ENCODE measurements at regions not wholly inside any gene's neighbourhood (a gene's known extent, or its start where the extent isn't known, plus 50 kb on each side); places are given as distances from the start of the nearest gene placed in this dataset.

DNA sequence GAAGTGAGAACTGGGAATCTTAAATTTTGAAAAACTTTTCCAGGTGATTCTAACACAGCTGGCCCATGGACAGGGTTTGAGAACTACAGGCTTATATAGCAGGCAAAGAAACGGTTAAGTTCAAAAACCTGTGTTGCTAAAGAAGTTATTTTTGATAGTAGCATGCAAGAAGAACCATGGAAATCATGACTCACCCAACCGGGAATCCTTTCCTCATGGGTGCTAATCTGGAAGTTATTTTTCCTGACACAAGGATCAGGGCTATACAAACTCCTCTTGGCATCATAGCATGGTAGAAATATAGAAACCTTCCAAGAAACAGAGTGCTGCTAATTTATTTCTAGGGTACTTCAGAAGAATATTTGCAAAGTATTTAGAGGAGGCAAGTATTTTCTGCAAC lies 588.7 kb downstream of the CCER1 start:
- Histone ChIP-seq H3K9me3 (replicated peaks; ENCODE audit: insufficient read depth, low read length) (no peaks in the 10 kb centered on the region), H3K79me2 (ENCODE audit: low read length) (no peaks in the 10 kb centered on the region), H2AFZ (ENCODE audit: low read length) (no peak overlapping the region), H3K27ac (ENCODE audit: low read length) (no peak overlapping the region), H3K4me2 (ENCODE audit: low read depth, low read length) (no peak overlapping the region), H3K4me1 (ENCODE audit: low read length) (no peaks in the 10 kb centered on the region), H3K4me3 (ENCODE audit: low read length) (no peak overlapping the region), H3K9ac (ENCODE audit: low read length) (no peak overlapping the region), H3K36me3 (replicated peaks; ENCODE audit: insufficient read depth, low read length) (no peaks in the 10 kb centered on the region), H4K20me1 (ENCODE audit: insufficient read depth, low read length) (no peaks in the 10 kb centered on the region), H3K27me3 (replicated peaks; ENCODE audit: insufficient read depth, low read length) (no peaks in the 10 kb centered on the region), H3F3A (ENCODE audit: insufficient read depth, low read length) (no peaks in the 10 kb centered on the region), H3K9me2 (replicated peaks; ENCODE audit: insufficient read depth, low read length) (no peaks in the 10 kb centered on the region)
- DNase-seq: no peak
- TF ChIP-seq, protein P1, sequence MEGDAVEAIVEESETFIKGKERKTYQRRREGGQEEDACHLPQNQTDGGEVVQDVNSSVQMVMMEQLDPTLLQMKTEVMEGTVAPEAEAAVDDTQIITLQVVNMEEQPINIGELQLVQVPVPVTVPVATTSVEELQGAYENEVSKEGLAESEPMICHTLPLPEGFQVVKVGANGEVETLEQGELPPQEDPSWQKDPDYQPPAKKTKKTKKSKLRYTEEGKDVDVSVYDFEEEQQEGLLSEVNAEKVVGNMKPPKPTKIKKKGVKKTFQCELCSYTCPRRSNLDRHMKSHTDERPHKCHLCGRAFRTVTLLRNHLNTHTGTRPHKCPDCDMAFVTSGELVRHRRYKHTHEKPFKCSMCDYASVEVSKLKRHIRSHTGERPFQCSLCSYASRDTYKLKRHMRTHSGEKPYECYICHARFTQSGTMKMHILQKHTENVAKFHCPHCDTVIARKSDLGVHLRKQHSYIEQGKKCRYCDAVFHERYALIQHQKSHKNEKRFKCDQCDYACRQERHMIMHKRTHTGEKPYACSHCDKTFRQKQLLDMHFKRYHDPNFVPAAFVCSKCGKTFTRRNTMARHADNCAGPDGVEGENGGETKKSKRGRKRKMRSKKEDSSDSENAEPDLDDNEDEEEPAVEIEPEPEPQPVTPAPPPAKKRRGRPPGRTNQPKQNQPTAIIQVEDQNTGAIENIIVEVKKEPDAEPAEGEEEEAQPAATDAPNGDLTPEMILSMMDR (IDR thresholded peaks at IDR 0.05; ENCODE audit: low read length): no peak
- TF ChIP-seq EZH2 (optimal IDR thresholded peaks at IDR 0.05; ENCODE audit: low read depth, low read length): no peak
- no peak for TF ChIP-seq EZH2phosphoT487 (IDR thresholded peaks at IDR 0.05; ENCODE audit: low read length)

DNA sequence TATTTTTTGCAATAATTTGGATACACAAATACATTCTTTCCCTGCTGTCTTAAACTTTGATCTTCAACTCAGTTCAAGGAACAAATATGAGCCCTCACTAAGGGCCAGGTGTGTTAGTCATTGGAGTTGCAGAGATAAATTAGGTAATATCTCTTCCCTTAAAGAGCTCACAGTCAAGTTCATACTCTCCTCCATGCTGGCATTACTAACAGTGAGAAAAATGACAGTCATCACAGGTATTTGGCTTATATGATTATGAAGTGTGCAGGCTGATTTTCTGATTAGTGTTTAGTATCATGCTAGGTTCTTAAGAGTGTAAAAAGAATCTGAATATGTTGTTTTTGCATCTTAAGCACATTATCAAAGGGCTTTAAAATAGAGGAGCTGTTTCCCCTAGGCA lies 594.7 kb downstream of the CCER1 start:
- H3K27me3 ChIP-seq (replicated peaks; ENCODE audit: insufficient read depth, low read length): no peaks in the 10 kb centered on the region
- H3K4me2 ChIP-seq (ENCODE audit: low read depth, low read length): no peak overlapping the region
- no peak overlapping the region for H3K9ac ChIP-seq (ENCODE audit: low read length)
- no peak for TF ChIP-seq EZH2phosphoT487 (IDR thresholded peaks at IDR 0.05; ENCODE audit: low read length)
- no peak for TF ChIP-seq EZH2 (optimal IDR thresholded peaks at IDR 0.05; ENCODE audit: low read depth, low read length)
- TF ChIP-seq, protein P1 (IDR thresholded peaks at IDR 0.05; ENCODE audit: low read length): no peak
- H3F3A ChIP-seq (ENCODE audit: insufficient read depth, low read length): no peaks in the 10 kb centered on the region
- no peak overlapping the region for H2AFZ ChIP-seq (ENCODE audit: low read length)
- H3K4me3 ChIP-seq (ENCODE audit: low read length): no peak overlapping the region
- no peaks in the 10 kb centered on the region for H3K4me1 ChIP-seq (ENCODE audit: low read length)
- H3K9me2 ChIP-seq (replicated peaks; ENCODE audit: insufficient read depth, low read length): no peaks in the 10 kb centered on the region
- DNase-seq: no peak
- no peaks in the 10 kb centered on the region for H3K79me2 ChIP-seq (ENCODE audit: low read length)
- no peaks in the 10 kb centered on the region for H4K20me1 ChIP-seq (ENCODE audit: insufficient read depth, low read length)
- H3K36me3 ChIP-seq (replicated peaks; ENCODE audit: insufficient read depth, low read length): no peaks in the 10 kb centered on the region
- H3K9me3 ChIP-seq (replicated peaks; ENCODE audit: insufficient read depth, low read length): no peaks in the 10 kb centered on the region
- no peak overlapping the region for H3K27ac ChIP-seq (ENCODE audit: low read length)

DNA sequence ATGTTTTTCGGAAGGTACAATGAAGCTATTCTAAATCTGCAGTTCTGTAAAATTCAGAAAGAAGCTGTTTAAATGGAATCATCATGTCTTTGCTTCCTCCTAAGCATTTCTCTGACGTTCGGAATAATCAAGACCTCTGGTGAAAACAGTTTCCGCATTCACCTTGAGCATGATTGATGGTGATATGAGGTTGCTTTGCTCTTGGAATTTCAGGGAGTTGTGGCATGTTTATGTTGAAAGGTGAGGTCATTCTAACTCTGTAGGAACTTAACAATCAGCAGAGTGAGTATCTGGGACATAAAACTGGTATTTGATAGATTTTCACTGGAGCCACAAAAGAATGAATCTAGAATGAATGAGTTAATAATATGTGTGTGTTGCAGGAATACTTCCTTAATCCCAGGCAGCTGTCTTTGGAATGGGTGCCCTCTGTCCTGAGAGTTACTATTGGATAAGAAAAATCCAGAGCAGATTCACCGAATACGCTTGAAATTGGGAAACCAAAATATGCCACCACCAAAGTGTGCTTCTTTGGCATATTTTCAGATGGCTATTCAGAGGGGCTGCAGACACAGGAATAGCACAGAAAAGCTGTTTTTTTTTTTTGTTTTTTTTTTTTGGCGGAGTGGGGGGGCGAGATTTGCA lies 599.1 kb downstream of the CCER1 start:
- H3K4me1 ChIP-seq (ENCODE audit: low read length): no peaks in the 10 kb centered on the region

More for the DNA sequence above, 599.1 kb downstream of the CCER1 start:
- Histone ChIP-seq H3K27ac (ENCODE audit: low read length) (no peak overlapping the region), H3K36me3 (replicated peaks; ENCODE audit: insufficient read depth, low read length) (no peaks in the 10 kb centered on the region), H3F3A (ENCODE audit: insufficient read depth, low read length) (no peaks in the 10 kb centered on the region), H3K79me2 (ENCODE audit: low read length) (no peaks in the 10 kb centered on the region), H3K9me3 (replicated peaks; ENCODE audit: insufficient read depth, low read length) (no peaks in the 10 kb centered on the region), H3K4me2 (ENCODE audit: low read depth, low read length) (no peak overlapping the region), H3K9ac (ENCODE audit: low read length) (no peak overlapping the region), H3K4me3 (ENCODE audit: low read length) (no peak overlapping the region), H2AFZ (ENCODE audit: low read length) (no peak overlapping the region), H4K20me1 (ENCODE audit: insufficient read depth, low read length) (no peaks in the 10 kb centered on the region), H3K9me2 (replicated peaks; ENCODE audit: insufficient read depth, low read length) (no peaks in the 10 kb centered on the region), H3K27me3 (replicated peaks; ENCODE audit: insufficient read depth, low read length) (no peaks in the 10 kb centered on the region)
- TF ChIP-seq EZH2 (optimal IDR thresholded peaks at IDR 0.05; ENCODE audit: low read depth, low read length) (no peak), EZH2phosphoT487 (IDR thresholded peaks at IDR 0.05; ENCODE audit: low read length) (no peak)
- TF ChIP-seq, protein P1 (IDR thresholded peaks at IDR 0.05; ENCODE audit: low read length): no peak
- no peak for DNase-seq
